ENCODE measurements at regions not wholly inside any gene's neighbourhood (a gene's known extent, or its start where the extent isn't known, plus 50 kb on each side); places are given as distances from the start of the nearest gene placed in this dataset.
A peak's percentile ranks its signal among the peaks of the same experiment; 100 is the strongest.
"Not testable (repeated sequence)": the region's sequence is repeated elsewhere in the genome, so short reads cannot be mapped to it uniquely, and the experiment has no call there.

- H3K36me3 ChIP-seq (ENCODE audit: control insufficient read depth in 4 of 4, insufficient read depth in 4 of 4, low read length in 4 of 4), result no peaks in the 10 kb centered on the region
- H3K27ac ChIP-seq (ENCODE audit: low read depth in 1 of 2, low read length in 1 of 2), result no peak overlapping the region
- no peaks in the 10 kb centered on the region for H3K9me3 ChIP-seq (ENCODE audit: control insufficient read depth in 4 of 4, insufficient read depth in 3 of 4, low read length in 3 of 4)
- no peak for TF ChIP-seq CTCF (IDR thresholded peaks at IDR 0.05; ENCODE audit: control extremely low read depth, extremely low read depth)
- ATAC-seq (ENCODE audit: insufficient read depth, low FRiP score), result no peak
- peaks cover 4 to 36% (median 11%) of the 10 kb centered on the region in 5 donors for H3K4me1 ChIP-seq (ENCODE audit: control insufficient read depth in 5 of 5, insufficient read depth in 5 of 5, low read length in 5 of 5)
- H3K4me3 ChIP-seq, result no peak overlapping the region
- H3K9ac ChIP-seq (ENCODE audit: insufficient read depth in 1 of 2, low read length in 2 of 2), result no peak overlapping the region
- WGBS, 2 donors, result 68 to 82% methylated on average over 3 of the region's 3 CpGs
- peak in 1 of 3 donors; percentile 33 for DNase-seq
- H3K27me3 ChIP-seq (ENCODE audit: control insufficient read depth in 3 of 3, insufficient read depth in 3 of 3, low read length in 2 of 3), result no peaks in the 10 kb centered on the region
Observed at GRCh38 chr13:50390503-50391248, 375.4 kb downstream of the KCNRG start.

GRCh38 chr13:50392977-50393376 is 377.7 kb downstream of the KCNRG start:
- Histone ChIP-seq H3K4me3 (no peak overlapping the region), H3K27ac (ENCODE audit: low read depth in 1 of 2, low read length in 1 of 2) (no peak overlapping the region), H3K9ac (ENCODE audit: insufficient read depth in 1 of 2, low read length in 2 of 2) (no peak overlapping the region), H3K9me3 (ENCODE audit: control insufficient read depth in 4 of 4, insufficient read depth in 3 of 4, low read length in 3 of 4) (no peaks in the 10 kb centered on the region), H3K4me1 (ENCODE audit: control insufficient read depth in 5 of 5, insufficient read depth in 5 of 5, low read length in 5 of 5) (peaks cover 0 to 19% (median 7%) of the 10 kb centered on the region in 5 donors), H3K36me3 (ENCODE audit: control insufficient read depth in 4 of 4, insufficient read depth in 4 of 4, low read length in 4 of 4) (no peaks in the 10 kb centered on the region), H3K27me3 (ENCODE audit: control insufficient read depth in 3 of 3, insufficient read depth in 3 of 3, low read length in 2 of 3) (no peaks in the 10 kb centered on the region)
- ATAC-seq (ENCODE audit: insufficient read depth, low FRiP score) (no peak), DNase-seq (no peak)
- TF ChIP-seq CTCF (IDR thresholded peaks at IDR 0.05; ENCODE audit: control extremely low read depth, extremely low read depth), result no peak
- WGBS, 2 donors, result 61 to 82% methylated on average over 1 of the region's 1 CpG

- peaks cover 0 to 19% (median 7%) of the 10 kb centered on the region in 5 donors for H3K4me1 ChIP-seq (ENCODE audit: control insufficient read depth in 5 of 5, insufficient read depth in 5 of 5, low read length in 5 of 5)
- H3K27ac ChIP-seq (ENCODE audit: low read depth in 1 of 2, low read length in 1 of 2), result no peak overlapping the region
- H3K4me3 ChIP-seq, result no peak overlapping the region
- WGBS, 2 donors, result 53 to 65% methylated on average over 6 of the region's 6 CpGs
- no peaks in the 10 kb centered on the region for H3K27me3 ChIP-seq (ENCODE audit: control insufficient read depth in 3 of 3, insufficient read depth in 3 of 3, low read length in 2 of 3)
- ATAC-seq (ENCODE audit: insufficient read depth, low FRiP score) (no peak), DNase-seq (peak in 1 of 3 donors; percentile 37)
- H3K36me3 ChIP-seq (ENCODE audit: control insufficient read depth in 4 of 4, insufficient read depth in 4 of 4, low read length in 4 of 4), result no peaks in the 10 kb centered on the region
- no peaks in the 10 kb centered on the region for H3K9me3 ChIP-seq (ENCODE audit: control insufficient read depth in 4 of 4, insufficient read depth in 3 of 4, low read length in 3 of 4)
- no peak for TF ChIP-seq CTCF (IDR thresholded peaks at IDR 0.05; ENCODE audit: control extremely low read depth, extremely low read depth)
- H3K9ac ChIP-seq (ENCODE audit: insufficient read depth in 1 of 2, low read length in 2 of 2), result no peak overlapping the region
Observed at GRCh38 chr13:50393628-50394027, 378.4 kb downstream of the KCNRG start.

GRCh38 chr13:50396001-50396400 is 380.8 kb downstream of the KCNRG start:
- Histone ChIP-seq H3K4me3 (no peak overlapping the region), H3K27ac (ENCODE audit: low read depth in 1 of 2, low read length in 1 of 2) (no peak overlapping the region), H3K9me3 (ENCODE audit: control insufficient read depth in 4 of 4, insufficient read depth in 3 of 4, low read length in 3 of 4) (no peaks in the 10 kb centered on the region), H3K27me3 (ENCODE audit: control insufficient read depth in 3 of 3, insufficient read depth in 3 of 3, low read length in 2 of 3) (no peaks in the 10 kb centered on the region), H3K36me3 (ENCODE audit: control insufficient read depth in 4 of 4, insufficient read depth in 4 of 4, low read length in 4 of 4) (no peaks in the 10 kb centered on the region), H3K9ac (ENCODE audit: insufficient read depth in 1 of 2, low read length in 2 of 2) (no peak overlapping the region), H3K4me1 (ENCODE audit: control insufficient read depth in 5 of 5, insufficient read depth in 5 of 5, low read length in 5 of 5) (peaks cover 0 to 19% (median 5%) of the 10 kb centered on the region in 5 donors)
- no peak for DNase-seq
- ATAC-seq (ENCODE audit: insufficient read depth, low FRiP score), result no peak
- no peak for TF ChIP-seq CTCF (IDR thresholded peaks at IDR 0.05; ENCODE audit: control extremely low read depth, extremely low read depth)

GRCh38 chr13:50396618-50397017 is 381.4 kb downstream of the KCNRG start:
- not testable (repeated sequence) for H3K4me3 ChIP-seq; H3K9ac ChIP-seq (ENCODE audit: insufficient read depth in 1 of 2, low read length in 2 of 2); DNase-seq; H3K27ac ChIP-seq (ENCODE audit: low read depth in 1 of 2, low read length in 1 of 2); ATAC-seq (ENCODE audit: insufficient read depth, low FRiP score); H3K27me3 ChIP-seq (ENCODE audit: control insufficient read depth in 3 of 3, insufficient read depth in 3 of 3, low read length in 2 of 3); H3K9me3 ChIP-seq (ENCODE audit: control insufficient read depth in 4 of 4, insufficient read depth in 3 of 4, low read length in 3 of 4); H3K36me3 ChIP-seq (ENCODE audit: control insufficient read depth in 4 of 4, insufficient read depth in 4 of 4, low read length in 4 of 4)
- peaks cover 0 to 19% (median 10%) of the 10 kb centered on the region in 5 donors for H3K4me1 ChIP-seq (ENCODE audit: control insufficient read depth in 5 of 5, insufficient read depth in 5 of 5, low read length in 5 of 5)
- 96 to 99% methylated on average over 30 to 31 of the region's 31 CpGs for WGBS, 2 donors

Data from lung (tissue), 11 donors.